ENCODE measurements at regions not wholly inside any gene's neighbourhood (a gene's known extent, or its start where the extent isn't known, plus 50 kb on each side); places are given as distances from the start of the nearest gene placed in this dataset.

DNA sequence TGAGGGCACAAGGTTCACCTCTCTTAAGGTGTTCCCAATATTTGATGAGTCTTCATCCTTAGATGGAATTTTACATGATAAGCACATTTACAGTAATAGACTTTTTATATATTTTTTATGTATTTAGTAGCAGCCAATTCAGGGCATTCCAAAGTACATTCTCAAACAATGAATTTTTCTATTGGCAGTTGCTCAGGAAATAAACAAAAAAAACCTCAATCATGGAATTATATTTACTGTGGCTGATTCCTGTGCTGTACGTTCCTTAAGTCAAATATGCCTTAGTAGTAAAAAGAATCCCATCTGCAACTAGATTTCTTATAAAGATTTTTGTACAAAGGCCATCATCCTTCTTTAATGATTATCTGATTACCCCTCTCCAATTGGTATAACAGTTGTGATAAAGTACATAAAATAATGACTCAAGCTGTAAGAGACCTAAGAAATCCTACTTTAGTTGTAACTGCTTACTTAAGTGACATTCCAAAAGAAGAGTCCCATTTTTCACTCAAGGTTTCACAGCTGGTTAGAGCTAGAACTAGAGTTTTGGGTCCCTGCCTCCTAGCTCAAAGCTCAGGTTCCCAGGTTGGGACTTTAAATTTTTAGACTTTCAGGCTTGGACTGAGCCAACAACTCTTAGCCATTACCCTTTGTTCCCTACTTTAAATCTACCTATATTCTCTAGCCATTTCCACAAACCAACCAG, 152.7 kb downstream of the FHIP1A start:
- TF ChIP-seq, protein P1, sequence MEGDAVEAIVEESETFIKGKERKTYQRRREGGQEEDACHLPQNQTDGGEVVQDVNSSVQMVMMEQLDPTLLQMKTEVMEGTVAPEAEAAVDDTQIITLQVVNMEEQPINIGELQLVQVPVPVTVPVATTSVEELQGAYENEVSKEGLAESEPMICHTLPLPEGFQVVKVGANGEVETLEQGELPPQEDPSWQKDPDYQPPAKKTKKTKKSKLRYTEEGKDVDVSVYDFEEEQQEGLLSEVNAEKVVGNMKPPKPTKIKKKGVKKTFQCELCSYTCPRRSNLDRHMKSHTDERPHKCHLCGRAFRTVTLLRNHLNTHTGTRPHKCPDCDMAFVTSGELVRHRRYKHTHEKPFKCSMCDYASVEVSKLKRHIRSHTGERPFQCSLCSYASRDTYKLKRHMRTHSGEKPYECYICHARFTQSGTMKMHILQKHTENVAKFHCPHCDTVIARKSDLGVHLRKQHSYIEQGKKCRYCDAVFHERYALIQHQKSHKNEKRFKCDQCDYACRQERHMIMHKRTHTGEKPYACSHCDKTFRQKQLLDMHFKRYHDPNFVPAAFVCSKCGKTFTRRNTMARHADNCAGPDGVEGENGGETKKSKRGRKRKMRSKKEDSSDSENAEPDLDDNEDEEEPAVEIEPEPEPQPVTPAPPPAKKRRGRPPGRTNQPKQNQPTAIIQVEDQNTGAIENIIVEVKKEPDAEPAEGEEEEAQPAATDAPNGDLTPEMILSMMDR (IDR thresholded peaks at IDR 0.05; ENCODE audit: insufficient read depth, missing control alignments), result no peak
- FAIRE-seq (no peak), DNase-seq (ENCODE audit: insufficient read length, low spot score) (no peak)

DNA sequence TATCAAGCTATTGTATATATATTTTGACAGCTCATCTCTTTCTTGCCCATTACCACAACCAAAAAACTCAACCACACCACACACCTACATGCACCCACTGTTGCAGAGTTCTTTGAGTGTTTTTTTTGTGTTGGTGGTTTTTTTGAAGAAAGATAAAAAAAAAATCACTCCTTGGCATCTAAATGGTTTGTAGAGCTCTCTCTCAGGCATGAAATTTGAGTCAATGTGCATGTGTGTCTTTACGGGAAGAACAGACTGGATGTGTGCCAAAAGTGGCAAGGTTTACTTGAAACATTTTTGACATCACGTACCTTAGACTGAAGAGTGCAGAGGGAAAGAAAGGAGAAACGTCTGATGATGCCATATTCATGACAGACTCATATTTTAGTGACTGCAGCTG, 154.2 kb downstream of the FHIP1A start:
- TF ChIP-seq, protein P1 (IDR thresholded peaks at IDR 0.05; ENCODE audit: insufficient read depth, missing control alignments), result no peak
- FAIRE-seq (no peak), DNase-seq (ENCODE audit: insufficient read length, low spot score) (no peak)

DNA sequence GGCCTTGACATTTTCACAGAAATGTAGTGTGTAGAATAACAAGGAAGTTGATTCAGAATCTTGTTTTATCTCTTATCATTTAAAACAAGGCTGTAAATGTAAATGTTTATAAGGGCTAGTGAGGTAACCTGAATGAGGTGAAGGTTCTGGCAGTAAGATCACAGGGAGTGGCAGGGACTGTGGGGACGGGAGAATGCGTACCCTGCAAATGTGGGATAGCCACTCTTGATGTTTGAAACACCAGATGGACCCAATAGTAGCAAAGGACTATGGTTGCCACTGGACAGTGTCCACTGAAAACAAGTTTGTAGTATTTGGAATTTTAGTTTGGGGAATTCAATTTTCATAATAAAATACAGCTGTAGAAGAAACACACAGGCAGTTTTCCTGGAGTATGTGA, 155.3 kb downstream of the FHIP1A start:
- TF ChIP-seq, protein P1 (IDR thresholded peaks at IDR 0.05; ENCODE audit: insufficient read depth, missing control alignments), result no peak
- DNase-seq (ENCODE audit: insufficient read length, low spot score), result no peak
- FAIRE-seq, result no peak

DNA sequence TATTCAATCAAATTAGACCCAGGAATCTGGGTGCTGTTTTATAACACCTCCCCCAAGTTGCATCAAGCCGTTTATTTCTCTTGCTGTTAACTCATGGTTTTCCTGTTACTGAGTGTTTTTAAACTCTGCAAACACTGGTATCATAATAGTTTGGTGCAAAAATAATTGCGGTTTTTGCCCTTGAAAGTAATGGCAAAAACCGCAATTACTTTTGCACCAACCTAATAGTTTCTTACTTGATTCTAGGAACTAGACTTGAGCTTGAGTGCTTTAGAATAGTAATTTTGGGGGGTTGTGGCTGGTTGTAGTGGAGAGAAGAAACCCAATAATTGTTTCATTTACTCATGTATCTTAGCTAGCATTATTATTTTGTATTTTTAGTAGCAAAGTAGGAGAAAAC, 156.6 kb downstream of the FHIP1A start:
- no peak for FAIRE-seq
- DNase-seq (ENCODE audit: insufficient read length, low spot score), result no peak
- TF ChIP-seq, protein P1 (IDR thresholded peaks at IDR 0.05; ENCODE audit: insufficient read depth, missing control alignments), result no peak

GRCh38 chr4:151566053-151566452, 157.1 kb downstream of the FHIP1A start:
- DNase-seq (ENCODE audit: insufficient read length, low spot score), result no peak
- FAIRE-seq, result no peak
- TF ChIP-seq, protein P1 (IDR thresholded peaks at IDR 0.05; ENCODE audit: insufficient read depth, missing control alignments), result no peak

- no peak for DNase-seq (ENCODE audit: insufficient read length, low spot score)
- FAIRE-seq, result no peak
- TF ChIP-seq, protein P1 (IDR thresholded peaks at IDR 0.05; ENCODE audit: insufficient read depth, missing control alignments), result no peak
Measured at GRCh38 chr4:151567056-151567455, 158.1 kb downstream of the FHIP1A start.

GRCh38 chr4:151568966-151569365, 160.0 kb downstream of the FHIP1A start:
- no peak for FAIRE-seq
- DNase-seq (ENCODE audit: insufficient read length, low spot score), result no peak
- TF ChIP-seq, protein P1 (IDR thresholded peaks at IDR 0.05; ENCODE audit: insufficient read depth, missing control alignments), result no peak
